Ammon's horn (tissue), 1 donor: ENCODE measurements at regions not wholly inside any gene's neighbourhood (a gene's known extent, or its start where the extent isn't known, plus 50 kb on each side); places are given as distances from the start of the nearest gene placed in this dataset.
"Not testable (repeated sequence)": the region's sequence is repeated elsewhere in the genome, so short reads cannot be mapped to it uniquely, and the experiment has no call there.

ENCODE experiments used
- DNase-seq: peaks from one replicate; pipeline ENCODE4 v3.0.0-alpha.2; 2016; ENCODE audit warnings: low spot score

GRCh38 chr14:71240171-71240570 is 332.9 kb downstream of the PCNX1 start:
- no peak for DNase-seq

GRCh38 chr14:71240866-71241520 is 333.7 kb downstream of the PCNX1 start:
- no peak for DNase-seq

GRCh38 chr14:71242237-71242748 is 335.0 kb downstream of the PCNX1 start:
- peak; percentile 46 for DNase-seq

- DNase-seq, result no peak
Measured at GRCh38 chr14:71243697-71244096, 336.4 kb downstream of the PCNX1 start.

- DNase-seq, result no peak
Measured at GRCh38 chr14:71244341-71244740, 337.1 kb downstream of the PCNX1 start.

- DNase-seq, result no peak
Measured at GRCh38 chr14:71245659-71246361, 338.6 kb downstream of the PCNX1 start.

GRCh38 chr14:71246539-71246938 is 339.3 kb downstream of the PCNX1 start:
- no peak for DNase-seq

GRCh38 chr14:71247106-71247505 is 339.8 kb downstream of the PCNX1 start:
- DNase-seq, result no peak

GRCh38 chr14:71248194-71248593 is 340.9 kb downstream of the PCNX1 start:
- no peak for DNase-seq

GRCh38 chr14:71250347-71250746 is 343.1 kb downstream of the PCNX1 start:
- no peak for DNase-seq

- no peak for DNase-seq
Measured at GRCh38 chr14:71250791-71251190, 343.5 kb downstream of the PCNX1 start.

GRCh38 chr14:71254091-71254719 is 346.9 kb downstream of the PCNX1 start:
- not testable (repeated sequence) for DNase-seq

- no peak for DNase-seq
Measured at GRCh38 chr14:71261206-71261605, 353.9 kb downstream of the PCNX1 start.

- DNase-seq, result no peak
Measured at GRCh38 chr14:71262441-71262840, 355.2 kb downstream of the PCNX1 start.

- no peak for DNase-seq
Measured at GRCh38 chr14:71264260-71264659, 357.0 kb downstream of the PCNX1 start.

- DNase-seq, result no peak
Measured at GRCh38 chr14:71267007-71267513, 359.8 kb downstream of the PCNX1 start.

GRCh38 chr14:71267691-71268090 is 360.4 kb downstream of the PCNX1 start:
- DNase-seq, result no peak

GRCh38 chr14:71270111-71270510 is 362.9 kb downstream of the PCNX1 start:
- DNase-seq, result no peak

- no peak for DNase-seq
Measured at GRCh38 chr14:71271166-71271945, 364.1 kb downstream of the PCNX1 start.

GRCh38 chr14:71273366-71273765 is 366.1 kb downstream of the PCNX1 start:
- DNase-seq, result no peak

- no peak for DNase-seq
Measured at GRCh38 chr14:71284048-71284447, 376.8 kb downstream of the PCNX1 start.

- DNase-seq, result no peak
Measured at GRCh38 chr14:71286126-71286525, 378.9 kb downstream of the PCNX1 start.
